Immature natural killer cell (primary cell): ENCODE measurements at regions not wholly inside any gene's neighbourhood (a gene's known extent, or its start where the extent isn't known, plus 50 kb on each side); places are given as distances from the start of the nearest gene placed in this dataset.

Experiments used
- DNase-seq, 3 donors: peaks; one replicate each; pipeline ENCODE4 v3.0.0; 2022; ENCODE audit warnings: mixed read lengths in 1 of 3
- H3K27ac Mint-ChIP-seq, 6 donors: one replicate each; pipeline ENCODE4 v1.8.0; 2020; ENCODE audit warnings: mixed read lengths in 6 of 6, mild to moderate bottlenecking in 5 of 6, inconsistent platforms in 4 of 6, moderate library complexity in 3 of 6
- H3K27me3 Mint-ChIP-seq, 3 donors: one replicate each; pipeline ENCODE4 v1.8.0; 2020 to 2021; ENCODE audit warnings: low read depth in 3 of 3, mild to moderate bottlenecking in 3 of 3, mixed read lengths in 3 of 3, moderate library complexity in 3 of 3, inconsistent platforms in 1 of 3
- H3K36me3 Mint-ChIP-seq, 3 donors: one replicate each; pipeline ENCODE4 v1.8.0; 2020; ENCODE audit warnings: mixed read lengths in 3 of 3, inconsistent platforms in 2 of 3, mild to moderate bottlenecking in 2 of 3
- H3K4me1 Mint-ChIP-seq, 2 donors: one replicate each; pipeline ENCODE4 v1.8.0; 2020; ENCODE audit warnings: inconsistent platforms in 2 of 2, mild to moderate bottlenecking in 2 of 2, mixed read lengths in 2 of 2, moderate library complexity in 1 of 2
- H3K4me3 Mint-ChIP-seq, 5 donors: one replicate each; pipeline ENCODE4 v1.8.0; 2020; ENCODE audit warnings: mild to moderate bottlenecking in 5 of 5, mixed read lengths in 5 of 5, inconsistent platforms in 3 of 5, moderate library complexity in 3 of 5
- H3K9me3 Mint-ChIP-seq, 6 donors: one replicate each; pipeline ENCODE4 v1.8.0; 2020; ENCODE audit warnings: mild to moderate bottlenecking in 6 of 6, mixed read lengths in 6 of 6, inconsistent platforms in 4 of 6, moderate library complexity in 3 of 6

DNA sequence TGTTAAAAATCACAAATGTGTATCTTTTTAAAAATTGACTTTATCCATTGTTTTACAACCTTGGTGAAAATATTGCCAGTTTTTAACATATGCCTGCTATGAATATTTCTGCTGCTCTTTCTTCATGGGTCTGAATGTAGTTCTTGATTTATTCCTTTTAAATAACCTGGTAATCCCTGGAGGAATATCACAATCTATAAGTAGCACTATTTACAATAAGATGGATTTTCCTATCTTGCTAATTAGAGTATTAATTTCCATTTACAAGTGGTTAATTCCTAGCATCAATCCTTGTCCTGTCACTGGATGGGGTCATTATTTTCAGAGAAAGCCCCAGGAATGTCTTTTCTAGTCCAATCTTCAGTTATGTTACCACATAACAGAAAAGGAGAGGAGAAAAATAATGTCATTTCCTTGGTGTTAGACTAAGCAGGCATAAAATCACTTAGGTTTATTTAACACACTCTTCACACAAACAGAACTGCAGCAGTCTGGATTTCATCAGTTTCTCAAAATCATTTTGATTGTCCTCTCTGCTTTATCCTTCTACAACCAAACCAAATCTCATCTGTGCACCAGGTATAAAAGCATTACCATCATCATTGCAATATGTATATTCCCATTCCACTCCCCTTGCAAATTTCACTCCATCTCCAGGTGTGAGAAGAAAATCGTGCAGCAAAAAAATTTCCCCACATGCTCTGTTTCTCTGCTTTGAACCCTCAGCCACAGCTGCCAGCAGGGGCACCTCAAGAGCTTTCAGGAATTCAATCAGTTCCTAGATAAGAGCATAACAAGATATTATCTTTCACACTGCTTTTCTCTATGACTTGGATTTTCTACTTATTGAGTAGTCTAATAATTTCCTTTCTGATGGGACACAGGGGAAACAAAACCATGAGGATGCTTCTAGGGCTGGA is 204.1 kb downstream of the SEC61B start:
- Mint-ChIP-seq H3K27me3 (peaks cover 0 to 2% (median 2%) of the 10 kb centered on the region in 3 donors), H3K4me1 (no peaks in the 10 kb centered on the region), H3K9me3 (peaks cover 0 to 4% (median 0%) of the 10 kb centered on the region in 6 donors), H3K36me3 (peaks cover 0 to 3% (median 0%) of the 10 kb centered on the region in 3 donors), H3K4me3 (no peak overlapping the region), H3K27ac (no peak overlapping the region)
- DNase-seq = no peak

- H3K4me1 Mint-ChIP-seq = no peaks in the 10 kb centered on the region
- no peak overlapping the region for H3K27ac Mint-ChIP-seq
- H3K9me3 Mint-ChIP-seq = peaks cover 0 to 4% (median 0%) of the 10 kb centered on the region in 6 donors
- no peak for DNase-seq
- H3K4me3 Mint-ChIP-seq = no peak overlapping the region
- H3K27me3 Mint-ChIP-seq = peaks cover 0 to 4% (median 2%) of the 10 kb centered on the region in 3 donors
- peaks cover 0 to 3% (median 0%) of the 10 kb centered on the region in 3 donors for H3K36me3 Mint-ChIP-seq
Observed at GRCh38 chr9:99427260-99427659, 205.2 kb downstream of the SEC61B start.

GRCh38 chr9:99430301-99430700 is 208.2 kb downstream of the SEC61B start:
- Mint-ChIP-seq H3K4me1 (peaks cover 16 to 17% of the 10 kb centered on the region in 2 donors), H3K9me3 (peaks cover 0 to 4% (median 0%) of the 10 kb centered on the region in 6 donors), H3K4me3 (no peak overlapping the region), H3K36me3 (peaks cover 0 to 3% (median 0%) of the 10 kb centered on the region in 3 donors), H3K27ac (peak overlapping the region in 2 of 6 donors; percentile 4 to 19), H3K27me3 (peaks cover 0 to 4% (median 4%) of the 10 kb centered on the region in 3 donors)
- DNase-seq = no peak

GRCh38 chr9:99431103-99431502 is 209.0 kb downstream of the SEC61B start:
- H3K4me1 Mint-ChIP-seq = peaks cover 16 to 17% of the 10 kb centered on the region in 2 donors
- peaks cover 0 to 3% (median 0%) of the 10 kb centered on the region in 3 donors for H3K36me3 Mint-ChIP-seq
- H3K4me3 Mint-ChIP-seq = no peak overlapping the region
- H3K27ac Mint-ChIP-seq = no peak overlapping the region
- H3K27me3 Mint-ChIP-seq = peaks cover 0 to 4% (median 4%) of the 10 kb centered on the region in 3 donors
- no peak for DNase-seq
- H3K9me3 Mint-ChIP-seq = peaks cover 0 to 4% (median 0%) of the 10 kb centered on the region in 6 donors

DNA sequence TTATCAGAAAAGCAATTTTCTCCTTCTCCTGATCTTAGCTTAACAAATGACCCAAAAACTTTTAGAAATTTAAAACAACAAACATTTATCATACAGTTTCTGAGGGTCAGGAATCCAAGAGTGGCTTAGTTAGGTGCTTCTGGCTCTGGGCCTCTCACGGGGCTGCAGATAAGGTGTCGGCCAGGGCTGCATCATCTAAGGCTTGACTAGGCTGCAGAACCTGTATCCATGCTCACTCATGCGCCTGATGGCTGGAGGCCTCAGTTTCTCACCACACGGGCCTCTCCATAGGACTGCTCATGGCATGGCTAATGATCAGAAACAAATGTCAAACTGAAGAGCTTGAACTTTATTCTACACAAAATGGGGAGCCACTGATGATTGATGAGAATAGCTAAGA is 210.0 kb downstream of the SEC61B start:
- Mint-ChIP-seq H3K36me3 (peaks cover 0 to 3% (median 0%) of the 10 kb centered on the region in 3 donors), H3K4me3 (no peak overlapping the region), H3K9me3 (no peaks in the 10 kb centered on the region), H3K27ac (peak overlapping the region in 4 of 6 donors; percentile 17 to 72 (median 58)), H3K27me3 (peaks cover 0 to 6% (median 4%) of the 10 kb centered on the region in 3 donors), H3K4me1 (peaks cover 16 to 17% of the 10 kb centered on the region in 2 donors)
- DNase-seq = no peak

DNA sequence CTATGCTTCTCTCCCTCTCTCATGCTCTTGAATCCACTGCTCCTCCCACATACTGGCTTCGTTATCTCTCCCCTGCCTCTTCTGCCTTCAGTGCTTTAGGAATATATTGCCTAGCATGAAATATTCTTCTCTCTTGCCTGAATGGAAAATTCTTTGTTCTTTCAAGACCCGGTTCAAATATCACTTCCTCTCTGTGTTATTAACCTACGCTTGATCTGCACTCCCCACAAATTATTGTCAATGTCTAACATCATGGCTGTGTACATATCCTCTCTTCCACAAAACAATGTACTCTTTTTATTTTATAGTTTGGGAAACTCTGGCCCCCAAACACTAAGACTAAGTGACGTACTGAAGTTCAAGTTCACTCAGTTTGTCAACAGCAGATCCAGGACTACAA is 211.0 kb downstream of the SEC61B start:
- peak overlapping the region; percentile 84 to 93 (median 90) for H3K27ac Mint-ChIP-seq
- no peak for DNase-seq
- H3K4me1 Mint-ChIP-seq = peaks cover 16 to 17% of the 10 kb centered on the region in 2 donors
- peaks cover 0 to 3% (median 0%) of the 10 kb centered on the region in 3 donors for H3K36me3 Mint-ChIP-seq
- peaks cover 0 to 5% (median 2%) of the 10 kb centered on the region in 3 donors for H3K27me3 Mint-ChIP-seq
- H3K9me3 Mint-ChIP-seq = no peaks in the 10 kb centered on the region
- H3K4me3 Mint-ChIP-seq = peak overlapping the region in 2 of 5 donors; percentile 14 to 18

DNA sequence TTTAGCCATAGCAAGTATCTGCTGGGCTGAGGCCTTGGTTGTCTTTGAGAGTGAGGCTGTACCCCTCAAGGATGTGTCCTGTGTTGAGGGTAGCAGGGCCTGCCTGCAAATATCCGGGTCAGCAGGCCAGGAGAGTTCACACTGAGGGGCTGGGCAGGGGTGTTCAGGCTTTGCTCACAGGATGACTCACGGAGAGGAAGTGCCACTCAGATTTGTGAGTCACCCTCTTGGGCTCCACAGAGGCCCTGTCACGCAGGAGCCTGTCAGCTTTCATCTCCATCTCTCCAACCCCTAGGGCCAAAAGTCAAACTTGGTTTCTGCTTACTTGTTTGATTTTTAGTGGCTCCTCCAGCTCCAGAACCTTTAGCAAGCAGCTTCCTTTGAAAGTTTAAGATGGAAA is 211.5 kb downstream of the SEC61B start:
- Mint-ChIP-seq H3K4me1 (peaks cover 16 to 17% of the 10 kb centered on the region in 2 donors), H3K9me3 (no peaks in the 10 kb centered on the region), H3K27me3 (peaks cover 0 to 5% (median 2%) of the 10 kb centered on the region in 3 donors), H3K36me3 (peaks cover 0 to 2% (median 0%) of the 10 kb centered on the region in 3 donors), H3K4me3 (peak overlapping the region in 2 of 5 donors; percentile 14 to 18), H3K27ac (peak overlapping the region; percentile 84 to 93 (median 90))
- DNase-seq = peak; percentile 55 to 75 (median 56)

GRCh38 chr9:99436616-99437015 is 214.5 kb downstream of the SEC61B start:
- Mint-ChIP-seq H3K9me3 (no peaks in the 10 kb centered on the region), H3K27ac (no peak overlapping the region), H3K27me3 (peaks cover 0 to 5% (median 2%) of the 10 kb centered on the region in 3 donors), H3K4me3 (no peak overlapping the region), H3K4me1 (peaks cover 16 to 17% of the 10 kb centered on the region in 2 donors), H3K36me3 (no peaks in the 10 kb centered on the region)
- DNase-seq = no peak

- peaks cover 0 to 5% (median under 1%) of the 10 kb centered on the region in 3 donors for H3K27me3 Mint-ChIP-seq
- H3K9me3 Mint-ChIP-seq = no peaks in the 10 kb centered on the region
- DNase-seq = no peak
- peaks cover 16 to 17% of the 10 kb centered on the region in 2 donors for H3K4me1 Mint-ChIP-seq
- H3K27ac Mint-ChIP-seq = no peak overlapping the region
- no peaks in the 10 kb centered on the region for H3K36me3 Mint-ChIP-seq
- no peak overlapping the region for H3K4me3 Mint-ChIP-seq
Observed at GRCh38 chr9:99437145-99437544, 215.1 kb downstream of the SEC61B start.

DNA sequence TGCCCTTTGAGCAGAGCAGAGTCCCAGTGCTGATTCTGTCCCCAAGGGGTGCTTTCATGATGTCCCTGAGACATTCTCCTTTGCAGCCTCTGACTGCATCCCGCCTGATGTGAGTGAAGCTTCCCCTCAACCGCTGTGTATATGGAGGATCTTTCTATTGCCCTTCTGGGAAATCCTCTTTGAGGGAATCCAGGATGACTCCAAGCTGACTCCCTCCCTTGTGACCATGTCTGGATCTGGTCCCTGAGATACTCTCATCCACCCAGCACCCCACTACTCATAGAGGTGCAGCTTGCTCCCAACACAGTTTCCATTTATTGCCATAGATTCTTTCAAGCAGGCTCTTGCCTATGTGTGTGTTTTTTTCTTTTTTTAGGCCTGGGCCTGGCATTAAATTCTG is 216.5 kb downstream of the SEC61B start:
- no peak overlapping the region for H3K4me3 Mint-ChIP-seq
- H3K27me3 Mint-ChIP-seq = peaks cover 0 to 5% (median 2%) of the 10 kb centered on the region in 3 donors
- no peaks in the 10 kb centered on the region for H3K36me3 Mint-ChIP-seq
- H3K4me1 Mint-ChIP-seq = peaks cover 7 to 9% of the 10 kb centered on the region in 2 donors
- peak overlapping the region in 2 of 6 donors; percentile 27 to 69 for H3K27ac Mint-ChIP-seq
- no peaks in the 10 kb centered on the region for H3K9me3 Mint-ChIP-seq
- no peak for DNase-seq

- no peaks in the 10 kb centered on the region for H3K4me1 Mint-ChIP-seq
- no peak for DNase-seq
- no peaks in the 10 kb centered on the region for H3K36me3 Mint-ChIP-seq
- H3K27me3 Mint-ChIP-seq = peaks cover 0 to 11% (median 2%) of the 10 kb centered on the region in 3 donors
- no peak overlapping the region for H3K4me3 Mint-ChIP-seq
- no peak overlapping the region for H3K27ac Mint-ChIP-seq
- no peaks in the 10 kb centered on the region for H3K9me3 Mint-ChIP-seq
Observed at GRCh38 chr9:99441829-99442228, 219.7 kb downstream of the SEC61B start.

- peaks cover 1 to 16% (median 5%) of the 10 kb centered on the region in 3 donors for H3K27me3 Mint-ChIP-seq
- DNase-seq = no peak
- H3K4me3 Mint-ChIP-seq = no peak overlapping the region
- no peak overlapping the region for H3K27ac Mint-ChIP-seq
- H3K36me3 Mint-ChIP-seq = peaks cover 0 to 3% (median 0%) of the 10 kb centered on the region in 3 donors
- no peaks in the 10 kb centered on the region for H3K4me1 Mint-ChIP-seq
- peaks cover 0 to 4% (median 0%) of the 10 kb centered on the region in 6 donors for H3K9me3 Mint-ChIP-seq
Observed at GRCh38 chr9:99445371-99445891, 223.3 kb downstream of the SEC61B start.

GRCh38 chr9:99445920-99446319 is 223.8 kb downstream of the SEC61B start:
- H3K27me3 Mint-ChIP-seq = peaks cover 1 to 16% (median 5%) of the 10 kb centered on the region in 3 donors
- no peak overlapping the region for H3K4me3 Mint-ChIP-seq
- no peaks in the 10 kb centered on the region for H3K4me1 Mint-ChIP-seq
- no peak for DNase-seq
- H3K27ac Mint-ChIP-seq = no peak overlapping the region
- peaks cover 0 to 4% (median 0%) of the 10 kb centered on the region in 6 donors for H3K9me3 Mint-ChIP-seq
- peaks cover 0 to 3% (median 0%) of the 10 kb centered on the region in 3 donors for H3K36me3 Mint-ChIP-seq

DNA sequence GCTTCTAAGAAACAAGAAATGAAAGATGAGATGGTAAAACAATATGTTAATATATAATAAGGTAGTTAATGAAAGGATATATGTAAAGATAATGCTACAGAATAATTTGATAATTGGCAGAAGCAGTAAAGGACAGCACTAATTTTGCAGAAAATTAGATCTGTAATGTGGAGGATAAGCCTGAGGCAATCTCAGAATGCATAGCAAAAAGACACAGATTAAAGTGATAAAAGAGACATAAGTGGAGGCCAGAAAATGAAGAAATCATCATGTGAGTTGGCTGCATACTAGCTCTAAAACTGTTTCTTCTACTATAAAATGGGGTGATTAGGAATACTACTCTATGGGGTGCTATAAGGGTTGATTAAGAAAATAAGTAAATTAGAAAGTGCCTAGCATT is 225.9 kb downstream of the SEC61B start:
- Mint-ChIP-seq H3K4me3 (no peak overlapping the region), H3K4me1 (no peaks in the 10 kb centered on the region), H3K36me3 (peaks cover 0 to 3% (median 0%) of the 10 kb centered on the region in 3 donors), H3K27me3 (peaks cover 3 to 16% (median 8%) of the 10 kb centered on the region in 3 donors), H3K27ac (no peak overlapping the region), H3K9me3 (peaks cover 0 to 4% (median 0%) of the 10 kb centered on the region in 6 donors)
- no peak for DNase-seq
